Activated naive CD4-positive, alpha-beta T cell treated with anti-CD3 and anti-CD28 coated beads for 36 hours (primary cell): ENCODE measurements at regions not wholly inside any gene's neighbourhood (a gene's known extent, or its start where the extent isn't known, plus 50 kb on each side); places are given as distances from the start of the nearest gene placed in this dataset.
A peak's percentile ranks its signal among the peaks of the same experiment; 100 is the strongest.

Source experiments
- CTCF ChIA-PET: fragments of 350-600 bp; sonication (Branson Sonifier 250); formaldehyde crosslinking; loops from one replicate; lab custom pipeline; 2021; ENCODE audit warnings: antibody characterized with exemption; lab: Charles Lee
- DNase-seq: peaks from one replicate; pipeline ENCODE4 v3.0.0-alpha.2; 2020
- H3K27ac Mint-ChIP-seq: one replicate; pipeline ENCODE4 v1.8.0; 2021; ENCODE audit warnings: mild to moderate bottlenecking, mixed read lengths
- H3K27me3 Mint-ChIP-seq: one replicate; pipeline ENCODE4 v1.8.0; 2021; ENCODE audit warnings: low read depth, mixed read lengths
- H3K36me3 Mint-ChIP-seq: one replicate; pipeline ENCODE4 v1.8.0; 2021; ENCODE audit warnings: low read depth, mixed read lengths
- H3K4me1 Mint-ChIP-seq: one replicate; pipeline ENCODE4 v1.8.0; 2021; ENCODE audit warnings: low read depth, mixed read lengths
- H3K4me3 Mint-ChIP-seq: one replicate; pipeline ENCODE4 v1.8.0; 2021; ENCODE audit warnings: mild to moderate bottlenecking, moderate library complexity, mixed read lengths
- H3K9me3 Mint-ChIP-seq: one replicate; pipeline ENCODE4 v1.8.0; 2021; ENCODE audit warnings: mixed read lengths
- intact Hi-C: fragments of 100-400 bp; cut with micrococcal nuclease; formaldehyde crosslinking; loops from one replicate; pipeline ENCODE4 v1.15.1; 2023

DNA sequence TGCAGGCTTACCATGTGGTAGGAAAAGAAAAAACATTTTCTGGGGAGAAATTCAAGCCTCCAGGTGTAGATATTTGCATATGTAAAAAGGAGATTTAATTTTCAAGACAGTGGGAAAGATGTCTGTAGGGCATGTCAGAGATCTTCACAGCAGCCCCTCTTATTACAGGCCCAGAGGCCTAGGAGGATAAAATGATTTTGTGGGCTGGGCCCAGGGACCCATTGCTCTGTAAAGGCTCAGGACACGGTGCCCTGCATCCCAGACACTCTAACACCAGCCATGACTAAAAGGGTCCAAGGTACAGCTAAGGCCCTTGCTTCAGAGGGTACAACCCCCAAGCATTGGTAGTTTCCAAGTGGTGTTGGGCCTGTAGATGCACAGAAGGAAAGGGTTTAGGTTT, 680.1 kb downstream of the IGSF11 start:
- H3K9me3 Mint-ChIP-seq, result peaks cover 41% of the 10 kb centered on the region
- intact Hi-C loops, result no loop called here
- DNase-seq, result no peak
- CTCF ChIA-PET, result no interaction called here
- H3K4me3 Mint-ChIP-seq, result no peak overlapping the region
- no peak overlapping the region for H3K27ac Mint-ChIP-seq
- no peaks in the 10 kb centered on the region for H3K36me3 Mint-ChIP-seq
- H3K27me3 Mint-ChIP-seq, result no peaks in the 10 kb centered on the region
- no peaks in the 10 kb centered on the region for H3K4me1 Mint-ChIP-seq

DNA sequence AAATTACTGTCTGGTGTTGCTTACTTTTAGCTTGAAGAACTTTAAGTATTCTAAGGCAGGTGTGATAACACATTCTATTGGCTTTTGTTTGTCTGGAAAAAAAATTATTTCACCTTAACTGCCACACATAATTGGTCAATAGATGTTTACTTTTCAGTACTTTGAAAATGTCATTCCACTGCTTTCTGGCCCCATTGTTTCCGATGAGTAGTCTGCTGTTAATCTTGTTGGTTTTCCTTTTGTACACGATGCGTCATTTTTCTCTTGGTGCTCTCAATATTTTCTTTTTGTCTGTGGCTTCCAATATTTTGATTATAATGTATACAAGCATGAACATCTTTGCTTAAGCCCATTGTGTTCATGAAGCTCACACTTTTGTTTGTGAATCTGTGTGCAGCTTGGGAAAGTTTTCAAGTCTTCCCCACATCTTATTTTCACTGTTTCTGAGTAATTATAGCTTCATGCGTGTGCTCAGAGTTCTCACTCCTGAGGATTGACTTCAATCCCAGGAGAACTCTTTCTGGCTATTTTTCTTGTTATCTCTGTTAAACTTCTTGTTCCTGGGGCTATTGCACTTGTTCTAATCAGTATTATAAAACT, 664.7 kb downstream of the IGSF11 start:
- intact Hi-C loops, result no loop called here
- CTCF ChIA-PET, result no interaction called here
- H3K9me3 Mint-ChIP-seq, result peaks cover 13% of the 10 kb centered on the region
- no peak for DNase-seq
- H3K36me3 Mint-ChIP-seq, result no peaks in the 10 kb centered on the region
- H3K4me3 Mint-ChIP-seq, result no peak overlapping the region
- H3K4me1 Mint-ChIP-seq, result no peaks in the 10 kb centered on the region
- H3K27ac Mint-ChIP-seq, result no peak overlapping the region
- H3K27me3 Mint-ChIP-seq, result no peaks in the 10 kb centered on the region

DNA sequence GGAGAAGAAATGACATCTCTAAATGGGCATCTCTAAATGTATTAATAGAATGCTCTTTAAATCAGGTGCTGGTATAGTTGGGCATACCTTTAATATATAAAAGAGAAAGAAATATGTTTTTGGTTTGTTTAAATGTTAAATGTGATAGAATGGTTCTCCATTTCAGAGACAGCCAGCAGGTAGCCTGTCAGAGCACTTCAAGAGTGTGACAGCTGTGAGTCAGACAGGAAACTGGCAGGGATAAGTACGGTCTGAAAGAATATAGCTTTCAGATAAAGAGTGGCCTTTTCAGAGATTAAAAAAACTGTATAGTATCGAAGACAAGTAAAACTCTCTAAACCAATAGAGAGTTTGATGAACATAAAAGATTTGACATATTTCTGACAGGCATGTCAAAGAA, 654.1 kb downstream of the IGSF11 start:
- H3K9me3 Mint-ChIP-seq, result peaks cover 4% of the 10 kb centered on the region
- no peak for DNase-seq
- H3K36me3 Mint-ChIP-seq, result no peaks in the 10 kb centered on the region
- no peak overlapping the region for H3K27ac Mint-ChIP-seq
- H3K27me3 Mint-ChIP-seq, result no peaks in the 10 kb centered on the region
- intact Hi-C loops, result no loop called here
- CTCF ChIA-PET, result no interaction called here
- H3K4me3 Mint-ChIP-seq, result no peak overlapping the region
- H3K4me1 Mint-ChIP-seq, result no peaks in the 10 kb centered on the region

DNA sequence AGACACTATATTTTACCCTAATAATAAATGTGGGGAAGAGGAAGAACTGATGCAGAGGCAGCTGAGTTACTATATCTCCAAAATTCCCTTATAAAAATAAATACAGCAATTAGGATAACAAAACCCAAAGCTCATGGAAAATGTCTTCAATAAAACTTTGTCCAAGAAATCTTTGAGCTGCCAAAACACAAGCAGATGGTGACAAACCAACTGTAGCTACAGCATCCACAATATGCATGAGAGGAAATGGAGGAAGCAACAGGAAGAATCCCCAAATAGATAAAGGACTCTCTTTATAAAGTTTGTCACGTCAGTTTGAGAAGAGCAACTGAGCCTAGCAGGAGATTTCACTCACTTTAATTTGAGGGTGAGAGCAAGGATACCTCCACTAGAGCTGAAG, 638.2 kb downstream of the IGSF11 start:
- no peak overlapping the region for H3K4me3 Mint-ChIP-seq
- intact Hi-C loops, result no loop called here
- no peaks in the 10 kb centered on the region for H3K4me1 Mint-ChIP-seq
- no peaks in the 10 kb centered on the region for H3K9me3 Mint-ChIP-seq
- CTCF ChIA-PET, result interaction anchor here (0.6 kb wide), 1 partner anchor 121 kb away, joined by 3 read pairs; no protein-coding TSS in a partner anchor
- no peaks in the 10 kb centered on the region for H3K27me3 Mint-ChIP-seq
- no peak overlapping the region for H3K27ac Mint-ChIP-seq
- no peaks in the 10 kb centered on the region for H3K36me3 Mint-ChIP-seq
- no peak for DNase-seq

DNA sequence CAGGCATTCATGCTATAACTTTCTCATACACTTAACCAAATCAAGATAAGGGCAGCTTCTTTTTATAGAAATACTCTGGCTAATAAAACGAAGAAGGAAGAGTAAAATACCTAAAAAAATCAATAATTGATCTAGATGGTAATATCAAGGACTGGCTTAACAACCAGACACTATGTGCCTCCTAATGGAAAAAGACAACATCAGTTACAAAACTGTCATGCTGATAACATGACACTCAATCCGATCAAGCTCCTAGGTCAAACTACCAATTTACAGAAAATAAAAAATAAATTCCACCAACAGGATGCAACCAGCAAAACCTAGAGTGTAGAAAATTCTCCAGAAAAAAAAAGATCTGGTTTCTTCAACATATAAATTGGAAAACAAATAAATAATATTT, 634.6 kb downstream of the IGSF11 start:
- no peak for DNase-seq
- Mint-ChIP-seq H3K4me3 (no peak overlapping the region), H3K36me3 (no peaks in the 10 kb centered on the region), H3K27me3 (no peaks in the 10 kb centered on the region), H3K9me3 (no peaks in the 10 kb centered on the region), H3K4me1 (no peaks in the 10 kb centered on the region), H3K27ac (no peak overlapping the region)
- intact Hi-C loops, result no loop called here
- CTCF ChIA-PET, result no interaction called here

DNA sequence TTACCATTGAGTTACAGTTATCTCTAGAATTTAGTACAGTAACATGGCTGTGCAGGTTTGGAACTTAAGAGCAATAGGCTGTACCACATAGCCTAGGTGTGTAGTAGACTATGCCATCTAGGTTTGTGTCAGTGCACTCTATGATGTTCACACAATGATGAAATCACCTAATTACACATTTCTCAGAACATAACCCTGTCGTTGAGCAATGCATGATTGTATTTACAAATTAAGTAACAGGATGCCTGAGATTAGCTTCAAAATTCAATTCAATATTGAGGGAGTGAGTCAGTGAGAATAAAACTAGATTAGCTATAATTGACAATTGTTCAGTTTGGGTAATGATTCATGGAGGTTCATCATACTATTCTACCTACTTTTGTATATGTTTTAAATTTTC, 633.8 kb downstream of the IGSF11 start:
- CTCF ChIA-PET, result no interaction called here
- H3K9me3 Mint-ChIP-seq, result no peaks in the 10 kb centered on the region
- no peaks in the 10 kb centered on the region for H3K36me3 Mint-ChIP-seq
- no peak for DNase-seq
- H3K27me3 Mint-ChIP-seq, result no peaks in the 10 kb centered on the region
- no peak overlapping the region for H3K27ac Mint-ChIP-seq
- intact Hi-C loops, result no loop called here
- no peak overlapping the region for H3K4me3 Mint-ChIP-seq
- H3K4me1 Mint-ChIP-seq, result no peaks in the 10 kb centered on the region

DNA sequence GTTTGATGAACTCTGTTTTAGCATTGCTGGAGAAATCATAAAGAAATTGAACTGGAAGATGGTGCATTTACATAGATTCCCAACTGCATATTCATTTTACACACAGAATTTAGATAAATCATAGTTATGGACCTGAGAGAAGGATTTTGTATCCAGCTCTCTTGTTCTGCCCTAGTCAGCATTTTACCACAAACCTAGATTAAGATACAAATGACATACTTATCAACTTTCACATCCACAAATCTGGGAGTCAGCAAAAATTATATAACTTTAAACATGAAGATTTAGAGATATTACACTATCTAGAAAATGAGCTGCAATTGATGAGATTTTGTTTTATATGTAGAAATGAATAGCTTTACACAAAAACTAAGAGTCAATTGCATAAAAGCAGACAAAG, 632.8 kb downstream of the IGSF11 start:
- Mint-ChIP-seq H3K4me1 (no peaks in the 10 kb centered on the region), H3K4me3 (no peak overlapping the region), H3K27me3 (no peaks in the 10 kb centered on the region), H3K36me3 (no peaks in the 10 kb centered on the region), H3K9me3 (no peaks in the 10 kb centered on the region), H3K27ac (no peak overlapping the region)
- CTCF ChIA-PET, result interaction anchor here (0.6 kb wide), 1 partner anchor 480 kb away, joined by 3 read pairs; no protein-coding TSS in a partner anchor
- no peak for DNase-seq
- intact Hi-C loops, result no loop called here

DNA sequence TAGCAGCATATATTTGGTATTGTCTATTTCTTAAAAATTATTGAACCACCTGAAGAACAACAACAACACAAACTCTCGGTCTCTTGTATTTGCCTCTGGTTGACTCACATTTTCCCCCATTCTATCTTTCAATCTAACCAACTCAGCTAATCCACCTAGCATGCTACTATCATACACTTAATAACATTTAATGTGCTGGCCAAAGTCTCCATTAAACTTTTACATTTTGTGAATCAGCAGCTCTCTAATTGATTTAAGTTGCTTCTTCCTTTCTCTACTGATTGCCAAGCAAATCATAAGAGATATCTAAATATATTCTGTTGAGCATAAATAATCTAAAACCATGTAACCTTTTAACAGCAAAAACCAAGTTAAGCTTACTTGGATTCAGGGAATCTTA, 631.7 kb downstream of the IGSF11 start:
- no peaks in the 10 kb centered on the region for H3K9me3 Mint-ChIP-seq
- intact Hi-C loops, result no loop called here
- no peaks in the 10 kb centered on the region for H3K4me1 Mint-ChIP-seq
- H3K27ac Mint-ChIP-seq, result no peak overlapping the region
- H3K4me3 Mint-ChIP-seq, result no peak overlapping the region
- no peaks in the 10 kb centered on the region for H3K36me3 Mint-ChIP-seq
- DNase-seq, result no peak
- CTCF ChIA-PET, result no interaction called here
- H3K27me3 Mint-ChIP-seq, result no peaks in the 10 kb centered on the region

DNA sequence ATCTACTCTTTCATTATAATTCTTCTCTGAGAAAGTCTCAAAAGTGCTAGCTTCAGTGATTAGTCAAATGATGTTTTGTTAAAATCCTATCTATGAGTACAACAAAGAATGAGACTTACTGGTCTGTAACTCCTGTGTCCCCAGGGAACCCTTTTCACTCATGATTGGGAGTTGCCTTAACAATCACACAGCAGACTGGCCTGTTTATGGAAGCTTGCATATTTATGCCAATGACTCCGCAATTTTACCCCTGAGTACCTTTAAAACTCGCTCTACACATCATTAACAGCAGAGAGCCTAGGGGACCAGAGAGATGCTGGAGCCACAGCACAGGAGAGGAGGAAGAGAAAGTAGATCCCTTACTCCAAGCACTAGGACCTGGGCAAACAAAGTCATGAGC, 628.1 kb downstream of the IGSF11 start:
- no peak overlapping the region for H3K4me3 Mint-ChIP-seq
- H3K27ac Mint-ChIP-seq, result no peak overlapping the region
- H3K9me3 Mint-ChIP-seq, result no peaks in the 10 kb centered on the region
- no peaks in the 10 kb centered on the region for H3K27me3 Mint-ChIP-seq
- intact Hi-C loops, result no loop called here
- DNase-seq, result no peak
- no peaks in the 10 kb centered on the region for H3K4me1 Mint-ChIP-seq
- H3K36me3 Mint-ChIP-seq, result no peaks in the 10 kb centered on the region
- CTCF ChIA-PET, result no interaction called here

DNA sequence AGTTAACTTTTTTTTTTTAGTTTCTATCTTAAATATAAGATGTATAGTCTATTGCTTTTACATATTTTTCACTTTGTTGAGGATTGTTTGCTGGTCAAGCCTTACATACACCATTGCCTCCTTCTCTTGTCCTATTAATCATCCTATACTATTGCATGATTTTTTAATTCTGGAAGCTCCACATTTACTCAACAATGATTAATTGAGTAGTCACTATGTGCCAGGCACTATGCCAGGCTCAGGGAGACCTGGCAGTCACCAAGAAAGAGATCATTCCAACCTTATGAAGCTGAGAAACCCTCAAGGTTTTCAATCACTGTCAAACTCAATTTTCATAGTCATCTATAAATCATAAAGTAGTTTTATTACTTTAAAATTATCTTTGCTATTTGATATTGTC, 626.2 kb downstream of the IGSF11 start:
- CTCF ChIA-PET, result no interaction called here

DNA sequence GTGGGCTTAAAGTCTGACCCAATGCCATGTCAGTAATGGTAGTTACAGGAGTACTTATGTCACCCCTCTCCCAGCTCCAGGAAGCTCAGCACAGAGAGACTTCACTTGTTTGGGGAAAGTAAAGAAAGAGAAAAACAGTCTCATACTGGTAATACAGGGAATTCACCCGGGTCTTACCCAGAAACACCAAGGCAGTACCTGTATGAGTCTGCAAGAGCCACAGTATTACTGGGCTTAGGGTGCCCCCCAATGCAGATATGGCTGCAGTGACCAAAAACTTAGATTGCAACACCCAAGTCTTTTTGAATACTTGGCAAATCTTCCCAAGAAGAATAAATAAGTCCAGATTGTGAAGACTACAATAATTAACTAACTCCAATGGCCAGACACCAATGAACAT, 622.1 kb downstream of the IGSF11 start:
- Mint-ChIP-seq H3K4me1 (no peaks in the 10 kb centered on the region), H3K36me3 (no peaks in the 10 kb centered on the region), H3K27ac (no peak overlapping the region), H3K4me3 (no peak overlapping the region), H3K27me3 (no peaks in the 10 kb centered on the region), H3K9me3 (peaks cover 4% of the 10 kb centered on the region)
- DNase-seq, result peak; percentile 6
- CTCF ChIA-PET, result no interaction called here
- intact Hi-C loops, result no loop called here

More for the DNA sequence above, 626.2 kb downstream of the IGSF11 start:
- no peaks in the 10 kb centered on the region for H3K27me3 Mint-ChIP-seq
- H3K36me3 Mint-ChIP-seq, result no peaks in the 10 kb centered on the region
- no peaks in the 10 kb centered on the region for H3K4me1 Mint-ChIP-seq
- no peak overlapping the region for H3K4me3 Mint-ChIP-seq
- no peak overlapping the region for H3K27ac Mint-ChIP-seq
- no peak for DNase-seq
- intact Hi-C loops, result no loop called here
- no peaks in the 10 kb centered on the region for H3K9me3 Mint-ChIP-seq

DNA sequence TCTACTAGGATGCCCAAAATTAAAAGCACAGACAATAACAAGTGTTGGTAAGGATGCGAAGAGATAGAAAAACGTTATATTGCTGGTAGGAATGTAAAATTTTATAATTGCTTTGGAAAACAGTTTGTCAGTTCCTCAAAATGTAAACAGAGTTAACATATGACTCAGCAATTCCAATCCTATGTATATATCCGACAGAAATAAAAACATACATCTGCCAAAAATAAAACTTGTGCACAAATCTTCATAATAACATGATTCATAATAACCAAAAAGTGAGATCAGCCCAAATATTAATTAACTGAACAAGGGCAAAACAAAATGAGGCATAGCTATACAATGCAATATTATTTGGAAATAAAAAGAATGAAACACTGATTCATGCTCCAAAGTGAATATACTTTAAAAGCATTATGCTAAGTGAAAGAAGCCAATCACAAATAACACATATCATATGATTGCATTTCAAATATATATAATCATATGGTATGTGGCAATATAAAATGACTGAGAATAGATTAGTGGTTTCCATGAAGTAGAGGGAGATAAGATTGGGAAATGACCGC, 609.3 kb downstream of the IGSF11 start:
- H3K4me3 Mint-ChIP-seq, result no peak overlapping the region
- CTCF ChIA-PET, result no interaction called here
- no peak overlapping the region for H3K27ac Mint-ChIP-seq
- H3K4me1 Mint-ChIP-seq, result no peaks in the 10 kb centered on the region
- peaks cover 4% of the 10 kb centered on the region for H3K9me3 Mint-ChIP-seq
- no peaks in the 10 kb centered on the region for H3K36me3 Mint-ChIP-seq
- H3K27me3 Mint-ChIP-seq, result no peaks in the 10 kb centered on the region
- no peak for DNase-seq
- intact Hi-C loops, result no loop called here

DNA sequence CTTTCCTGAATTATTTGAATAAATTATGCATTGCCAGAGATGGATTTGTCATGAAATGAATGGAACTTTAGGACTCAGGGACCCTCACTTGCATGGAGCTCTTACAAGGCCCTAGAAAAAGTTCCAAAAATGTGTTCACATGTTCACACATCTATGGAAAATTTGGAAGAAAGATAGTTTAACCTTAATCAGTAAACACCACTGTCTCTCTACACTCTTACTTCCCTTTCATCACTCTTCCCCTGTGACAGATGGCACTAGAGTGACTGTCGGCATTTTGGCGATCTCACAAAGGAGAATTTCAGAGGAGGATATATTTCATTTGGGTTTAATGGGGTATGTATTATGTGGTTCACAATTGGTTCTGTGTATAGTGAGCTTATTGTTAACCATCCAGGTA, 600.8 kb downstream of the IGSF11 start:
- Mint-ChIP-seq H3K4me3 (no peak overlapping the region), H3K27me3 (no peaks in the 10 kb centered on the region), H3K9me3 (peaks cover 3% of the 10 kb centered on the region), H3K4me1 (no peaks in the 10 kb centered on the region), H3K27ac (no peak overlapping the region), H3K36me3 (no peaks in the 10 kb centered on the region)
- intact Hi-C loops, result no loop called here
- CTCF ChIA-PET, result no interaction called here
- DNase-seq, result no peak
